HG02642 (cell line): ENCODE measurements at regions not wholly inside any gene's neighbourhood (a gene's known extent, or its start where the extent isn't known, plus 50 kb on each side); places are given as distances from the start of the nearest gene placed in this dataset.
"Not testable (repeated sequence)": the region's sequence is repeated elsewhere in the genome, so short reads cannot be mapped to it uniquely, and the experiment has no call there.

ENCODE experiments used
- ATAC-seq: cut with Tn5 transposase; IDR thresholded peaks from one replicate; pipeline ENCODE4 v1.9.1; 2021; ENCODE audit warnings: mild to moderate bottlenecking; ENCODE audit not compliant: unreplicated experiment, poor library complexity

GRCh38 chr3:5775100-5775499 lies 587.6 kb downstream of the EDEM1 start:
- not testable (repeated sequence) for ATAC-seq

GRCh38 chr3:5784690-5785089 lies 597.2 kb downstream of the EDEM1 start:
- ATAC-seq: no peak

DNA sequence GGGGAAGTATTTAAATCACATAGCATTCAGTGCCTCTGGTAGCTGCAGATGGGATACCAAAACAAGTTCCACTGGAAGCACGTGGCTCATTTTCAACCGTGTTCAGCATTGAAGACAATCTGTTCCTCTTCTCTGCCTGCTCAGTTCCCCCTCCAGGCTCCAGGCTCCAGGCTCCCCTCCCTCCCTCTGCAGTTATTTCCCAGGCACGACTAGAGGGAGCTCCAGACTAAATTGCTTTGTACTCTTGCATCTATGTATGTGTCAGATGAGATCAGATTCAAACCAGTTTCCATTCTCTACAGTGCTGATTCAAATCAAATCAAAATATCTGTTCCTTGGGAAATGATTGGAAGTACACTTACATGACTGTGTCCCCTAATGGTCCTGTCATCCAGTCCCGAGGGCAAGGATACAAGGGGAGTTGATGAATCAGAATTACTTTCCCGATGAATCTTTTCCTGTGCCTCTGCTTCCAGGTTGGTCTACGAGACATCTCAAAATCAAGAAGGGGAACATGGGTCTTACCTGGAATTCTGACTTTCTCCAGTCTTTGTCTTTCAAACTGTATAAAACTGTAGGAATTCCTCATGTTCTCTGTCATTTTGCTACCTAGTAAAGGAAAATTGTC lies 600.5 kb downstream of the EDEM1 start:
- no peak for ATAC-seq

- ATAC-seq: no peak
Measured at GRCh38 chr3:5788496-5788895, 601.0 kb downstream of the EDEM1 start.

GRCh38 chr3:5791558-5791957 lies 604.1 kb downstream of the EDEM1 start:
- ATAC-seq: no peak

DNA sequence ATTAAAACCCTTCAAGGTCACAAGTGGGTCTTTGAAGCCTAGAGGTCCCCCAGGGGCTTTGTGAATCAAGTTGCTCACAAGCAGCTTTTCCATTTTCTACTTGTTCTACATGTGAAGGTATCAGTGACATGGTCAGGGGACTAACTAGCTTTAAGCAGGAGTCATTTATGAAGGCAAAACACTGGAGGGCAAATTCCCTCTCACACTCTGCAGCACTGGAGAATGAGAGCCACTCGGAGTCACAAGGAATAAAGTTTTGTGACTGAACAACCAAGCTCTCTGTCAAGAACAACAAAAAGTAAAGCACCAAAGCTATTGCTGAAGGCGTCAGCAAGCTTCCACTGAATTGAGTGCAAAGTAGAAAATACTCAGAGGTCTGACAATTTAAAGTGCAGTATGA lies 609.0 kb downstream of the EDEM1 start:
- ATAC-seq: no peak

DNA sequence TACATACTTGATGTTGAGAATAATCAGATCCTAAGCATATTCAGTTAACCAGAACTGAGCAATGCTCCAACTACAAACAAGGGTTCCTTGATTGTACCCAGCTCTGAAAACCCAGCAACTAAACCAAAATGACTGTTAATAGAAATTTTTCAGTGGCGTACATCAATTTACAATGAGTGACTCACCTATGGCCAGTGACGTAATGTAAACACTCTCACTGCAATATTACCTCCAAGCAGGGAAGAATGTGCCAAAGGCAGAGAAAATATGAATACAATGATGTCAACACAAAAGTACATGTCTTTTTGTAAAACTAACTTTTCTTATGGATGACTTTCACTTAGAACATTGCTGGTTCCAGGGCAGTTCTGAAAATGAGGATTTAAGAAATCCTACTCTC lies 611.3 kb downstream of the EDEM1 start:
- ATAC-seq: no peak

DNA sequence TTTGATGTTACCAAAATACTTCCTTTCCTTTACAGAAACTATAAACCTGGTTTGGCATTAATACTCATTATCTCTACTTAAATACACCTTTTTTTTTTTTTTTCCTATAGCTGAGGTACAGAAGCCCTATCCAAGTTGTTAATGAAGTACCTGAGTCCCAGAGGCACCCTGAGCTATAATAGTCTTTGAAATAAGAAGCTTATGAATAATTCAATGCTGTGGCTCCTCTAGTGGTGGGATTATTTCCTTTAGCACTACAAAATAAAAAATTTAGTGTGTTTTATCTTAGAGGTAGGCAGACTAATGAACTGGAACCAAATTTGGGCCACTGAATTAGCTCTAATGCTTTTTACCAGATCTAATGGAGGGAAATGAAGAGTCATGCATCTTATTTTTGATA lies 611.9 kb downstream of the EDEM1 start:
- ATAC-seq: no peak

GRCh38 chr3:5800965-5801364 lies 613.5 kb downstream of the EDEM1 start:
- no peak for ATAC-seq

- ATAC-seq: no peak
Measured at GRCh38 chr3:5806192-5806591, 618.7 kb downstream of the EDEM1 start.

GRCh38 chr3:5809586-5810246 lies 622.2 kb downstream of the EDEM1 start:
- no peak for ATAC-seq

DNA sequence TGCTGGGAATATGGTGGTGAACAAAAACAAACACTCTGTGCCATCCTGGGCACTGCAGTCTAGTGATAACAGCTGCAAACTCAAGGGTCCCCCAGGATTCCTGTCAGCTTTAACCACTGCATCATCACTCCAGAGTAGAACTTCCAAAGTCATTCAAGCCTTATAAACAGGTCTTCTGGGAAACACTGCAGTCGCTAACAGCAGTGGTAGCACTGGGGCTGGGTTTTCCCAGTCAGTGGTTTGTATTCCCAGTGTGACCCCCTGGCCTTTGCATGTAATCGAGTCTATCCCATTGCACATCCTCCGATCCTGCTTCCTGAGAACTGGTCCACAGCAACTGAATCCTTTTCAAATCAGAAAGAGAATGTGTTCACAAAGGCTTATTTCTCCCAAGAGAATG lies 623.5 kb downstream of the EDEM1 start:
- ATAC-seq: no peak

- ATAC-seq: no peak
Measured at GRCh38 chr3:5813521-5813920, 626.0 kb downstream of the EDEM1 start.

GRCh38 chr3:5822843-5823242 lies 635.3 kb downstream of the EDEM1 start:
- ATAC-seq: no peak

DNA sequence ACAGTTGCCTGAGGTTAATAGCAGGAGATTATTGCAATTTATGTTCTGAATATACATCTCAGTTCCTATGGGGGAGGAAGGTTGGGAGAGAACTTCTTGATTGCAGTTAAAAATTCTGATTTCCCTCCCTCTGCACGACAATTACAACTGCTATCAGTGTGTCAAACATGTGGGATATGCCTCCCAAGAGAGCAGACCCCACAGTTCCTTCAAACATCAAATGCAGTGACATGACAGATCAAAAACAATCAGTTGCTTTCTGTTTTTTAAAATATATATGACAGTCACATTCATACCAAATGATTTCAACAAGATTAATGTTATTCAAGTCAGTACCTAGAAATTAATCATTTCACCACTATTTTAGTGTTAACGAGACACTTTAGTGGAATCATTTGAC lies 639.0 kb downstream of the EDEM1 start:
- no peak for ATAC-seq

GRCh38 chr3:5828251-5828650 lies 640.7 kb downstream of the EDEM1 start:
- ATAC-seq: no peak

DNA sequence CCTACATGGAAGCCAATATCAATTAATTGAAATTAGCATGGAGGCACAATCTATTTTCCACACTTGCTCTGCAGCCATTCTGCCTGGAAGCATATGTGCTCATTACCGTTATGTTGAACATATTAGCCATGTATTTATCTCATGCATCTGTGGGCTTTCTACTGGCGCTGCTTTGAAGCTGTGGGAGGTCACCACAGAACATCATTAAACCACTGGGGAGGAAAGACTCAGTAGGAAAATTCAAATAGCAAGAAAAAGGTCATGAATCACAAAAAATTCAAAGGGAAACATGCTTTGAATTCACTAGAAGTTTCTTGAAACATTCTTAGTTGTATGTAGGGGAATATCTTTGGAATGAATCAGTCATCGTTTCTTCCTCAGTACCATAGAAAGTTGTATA lies 652.5 kb downstream of the EDEM1 start:
- no peak for ATAC-seq

GRCh38 chr3:5841599-5841998 lies 654.1 kb downstream of the EDEM1 start:
- no peak for ATAC-seq

GRCh38 chr3:5846261-5846660 lies 658.8 kb downstream of the EDEM1 start:
- ATAC-seq: no peak

- no peak for ATAC-seq
Measured at GRCh38 chr3:5861151-5861550, 673.6 kb downstream of the EDEM1 start.

DNA sequence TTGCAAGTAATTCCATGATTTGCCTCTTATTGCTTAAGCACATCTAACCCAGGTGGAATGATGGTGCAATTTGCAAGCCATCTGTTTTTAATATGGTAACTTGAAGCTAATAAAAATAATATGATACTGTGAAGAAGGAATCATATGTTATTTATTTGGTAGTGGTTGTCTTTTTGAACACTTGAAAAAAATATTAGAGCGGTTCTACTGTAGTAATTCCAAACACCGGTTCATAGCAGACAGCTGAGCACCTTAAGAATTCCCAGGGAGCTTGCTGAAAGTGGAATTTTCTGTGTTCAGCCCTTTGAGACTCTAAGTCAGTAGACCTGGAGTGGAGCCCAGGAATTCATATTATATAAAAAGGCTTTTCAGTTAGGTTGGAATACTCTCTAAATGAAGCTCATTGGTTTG lies 687.4 kb downstream of the EDEM1 start:
- ATAC-seq: no peak

DNA sequence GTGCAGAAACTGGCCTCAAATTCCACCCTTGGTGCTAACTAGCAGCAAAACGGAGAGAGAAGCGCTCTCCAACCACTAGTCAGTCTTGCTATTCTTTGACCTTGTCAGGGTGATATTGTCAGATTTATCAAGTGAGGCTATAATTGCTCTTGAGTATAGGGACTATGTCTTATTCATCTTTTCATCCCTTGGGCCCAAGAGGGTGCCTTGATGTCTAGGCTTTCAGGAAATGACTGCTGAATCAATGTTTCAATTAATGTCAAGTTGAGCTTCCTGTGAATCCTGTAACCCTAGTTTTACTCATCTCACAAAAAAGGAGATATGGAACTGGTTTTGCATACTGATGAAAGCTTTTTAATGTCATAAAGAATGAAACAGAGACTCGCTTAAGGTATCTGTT lies 701.3 kb downstream of the EDEM1 start:
- no peak for ATAC-seq
